MM.1S (cell line): ENCODE measurements at regions not wholly inside any gene's neighbourhood (a gene's known extent, or its start where the extent isn't known, plus 50 kb on each side); places are given as distances from the start of the nearest gene placed in this dataset.

ENCODE experiments used
- CTCF ChIP-seq: fragments of 300-600 bp; sonication (generic); IDR thresholded peaks from 2 replicates; pipeline ENCODE4 v1.5.1; 2016; ENCODE audit warnings: antibody characterized with exemption, low read length, mixed read lengths
- EZH2 ChIP-seq: fragments of 300-600 bp; sonication (generic); optimal IDR thresholded peaks from 2 replicates; pipeline ENCODE3; 2017; ENCODE audit warnings: low read depth, mild to moderate bottlenecking, antibody characterized with exemption, low read length, mixed read lengths

DNA sequence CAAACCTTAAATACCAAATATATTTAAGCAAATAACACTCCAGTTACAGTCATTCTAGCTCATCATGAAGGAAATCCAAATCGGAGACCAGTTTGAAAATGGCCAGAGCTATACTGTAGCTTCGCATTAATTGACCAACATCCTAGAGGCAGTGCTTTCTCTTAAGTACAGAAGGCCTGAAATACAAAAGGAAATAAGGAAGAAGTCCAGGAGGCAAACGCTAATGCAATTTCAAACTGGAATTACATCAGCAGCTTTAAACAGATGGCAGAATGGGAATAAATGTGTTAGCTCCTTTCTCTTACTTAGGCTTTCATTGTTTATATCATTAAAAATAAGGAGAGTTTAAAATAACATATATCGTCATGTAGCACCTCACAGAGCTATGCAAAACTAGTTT is 197.0 kb downstream of the SEC61B start:
- TF ChIP-seq CTCF, result no peak
- TF ChIP-seq EZH2, result no peak
